ENCODE measurements at regions not wholly inside any gene's neighbourhood (a gene's known extent, or its start where the extent isn't known, plus 50 kb on each side); places are given as distances from the start of the nearest gene placed in this dataset.

- no peak for TF ChIP-seq Cebpa-rat (IDR thresholded peaks at IDR 0.05)
- Histone ChIP-seq H3K9me3 (no peaks in the 10 kb centered on the region), H3K36me3 (no peaks in the 10 kb centered on the region), H3K27ac (no peak overlapping the region), H3K9ac (no peak overlapping the region), H3K4me3 (no peak overlapping the region), H3K27me3 (no peaks in the 10 kb centered on the region), H3K4me2 (no peak overlapping the region), H4K20me1 (no peaks in the 10 kb centered on the region), H3K4me1 (no peaks in the 10 kb centered on the region)
Observed at GRCh38 chr4:101730291-101731117, 60.0 kb upstream of the BANK1 start.

- Histone ChIP-seq H3K27ac (no peak overlapping the region), H3K36me3 (no peaks in the 10 kb centered on the region), H3K9me3 (no peaks in the 10 kb centered on the region), H3K9ac (no peak overlapping the region), H4K20me1 (no peaks in the 10 kb centered on the region), H3K4me2 (no peak overlapping the region), H3K4me1 (no peaks in the 10 kb centered on the region), H3K4me3 (no peak overlapping the region), H3K27me3 (no peaks in the 10 kb centered on the region)
- no peak for TF ChIP-seq Cebpa-rat (IDR thresholded peaks at IDR 0.05)
Observed at GRCh38 chr4:101727238-101727637, 63.3 kb upstream of the BANK1 start.

- H3K27me3 ChIP-seq = no peaks in the 10 kb centered on the region
- no peaks in the 10 kb centered on the region for H4K20me1 ChIP-seq
- H3K9ac ChIP-seq = no peak overlapping the region
- no peaks in the 10 kb centered on the region for H3K36me3 ChIP-seq
- H3K4me1 ChIP-seq = no peaks in the 10 kb centered on the region
- no peak overlapping the region for H3K27ac ChIP-seq
- no peak overlapping the region for H3K4me3 ChIP-seq
- H3K9me3 ChIP-seq = no peaks in the 10 kb centered on the region
- H3K4me2 ChIP-seq = no peak overlapping the region
- TF ChIP-seq Cebpa-rat (IDR thresholded peaks at IDR 0.05) = no peak
Observed at GRCh38 chr4:101724093-101724492, 66.4 kb upstream of the BANK1 start.

- TF ChIP-seq Cebpa-rat (IDR thresholded peaks at IDR 0.05) = no peak
- Histone ChIP-seq H3K9ac (no peak overlapping the region), H3K27ac (no peak overlapping the region), H3K4me1 (no peaks in the 10 kb centered on the region), H4K20me1 (no peaks in the 10 kb centered on the region), H3K27me3 (no peaks in the 10 kb centered on the region), H3K36me3 (no peaks in the 10 kb centered on the region), H3K4me3 (no peak overlapping the region), H3K9me3 (peaks cover 4% of the 10 kb centered on the region; the same call in 1 of the 2 replicates), H3K4me2 (no peak overlapping the region)
Observed at GRCh38 chr4:101718810-101719209, 71.7 kb upstream of the BANK1 start.

GRCh38 chr4:101711590-101712260 lies 78.8 kb upstream of the BANK1 start:
- H3K4me3 ChIP-seq = no peak overlapping the region

GRCh38 chr4:101710806-101711205 lies 79.7 kb upstream of the BANK1 start:
- no peak overlapping the region for H3K4me3 ChIP-seq
- peaks cover 9% of the 10 kb centered on the region for H3K9me3 ChIP-seq
- TF ChIP-seq Cebpa-rat (IDR thresholded peaks at IDR 0.05) = no peak
- H3K4me2 ChIP-seq = no peak overlapping the region
- H3K27me3 ChIP-seq = no peaks in the 10 kb centered on the region
- H3K36me3 ChIP-seq = no peaks in the 10 kb centered on the region
- no peaks in the 10 kb centered on the region for H3K4me1 ChIP-seq
- H3K27ac ChIP-seq = no peak overlapping the region
- H3K9ac ChIP-seq = no peak overlapping the region
- H4K20me1 ChIP-seq = no peaks in the 10 kb centered on the region

More at GRCh38 chr4:101711590-101712260, 78.8 kb upstream of the BANK1 start:
- no peak for TF ChIP-seq Cebpa-rat (IDR thresholded peaks at IDR 0.05)
- Histone ChIP-seq H3K4me1 (no peaks in the 10 kb centered on the region), H3K9me3 (peaks cover 5% of the 10 kb centered on the region), H3K27me3 (no peaks in the 10 kb centered on the region), H3K4me2 (no peak overlapping the region), H3K9ac (no peak overlapping the region), H4K20me1 (no peaks in the 10 kb centered on the region), H3K27ac (no peak overlapping the region), H3K36me3 (no peaks in the 10 kb centered on the region)

GRCh38 chr4:101708293-101709039 lies 82.1 kb upstream of the BANK1 start:
- Histone ChIP-seq H3K9me3 (peaks cover 5% of the 10 kb centered on the region), H3K9ac (no peak overlapping the region), H3K36me3 (no peaks in the 10 kb centered on the region), H3K4me3 (no peak overlapping the region), H4K20me1 (no peaks in the 10 kb centered on the region), H3K27ac (no peak overlapping the region), H3K4me2 (no peak overlapping the region), H3K4me1 (no peaks in the 10 kb centered on the region), H3K27me3 (no peaks in the 10 kb centered on the region)
- TF ChIP-seq Cebpa-rat (IDR thresholded peaks at IDR 0.05) = no peak

GRCh38 chr4:101707596-101707995 lies 82.9 kb upstream of the BANK1 start:
- no peak for TF ChIP-seq Cebpa-rat (IDR thresholded peaks at IDR 0.05)
- no peaks in the 10 kb centered on the region for H4K20me1 ChIP-seq
- no peaks in the 10 kb centered on the region for H3K36me3 ChIP-seq
- H3K4me2 ChIP-seq = no peak overlapping the region
- no peak overlapping the region for H3K27ac ChIP-seq
- H3K27me3 ChIP-seq = no peaks in the 10 kb centered on the region
- H3K4me3 ChIP-seq = no peak overlapping the region
- no peaks in the 10 kb centered on the region for H3K4me1 ChIP-seq
- H3K9me3 ChIP-seq = peaks cover 5% of the 10 kb centered on the region
- no peak overlapping the region for H3K9ac ChIP-seq

GRCh38 chr4:101706535-101707057 lies 83.9 kb upstream of the BANK1 start:
- H3K27ac ChIP-seq = no peak overlapping the region
- no peaks in the 10 kb centered on the region for H3K4me1 ChIP-seq
- TF ChIP-seq Cebpa-rat (IDR thresholded peaks at IDR 0.05) = no peak
- H3K4me2 ChIP-seq = no peak overlapping the region
- H3K27me3 ChIP-seq = no peaks in the 10 kb centered on the region
- no peak overlapping the region for H3K9ac ChIP-seq
- no peaks in the 10 kb centered on the region for H4K20me1 ChIP-seq
- H3K4me3 ChIP-seq = no peak overlapping the region
- peaks cover 5% of the 10 kb centered on the region for H3K9me3 ChIP-seq
- H3K36me3 ChIP-seq = no peaks in the 10 kb centered on the region

Data from BLaER1 (cell line).